K562 (cell line): ENCODE measurements at regions not wholly inside any gene's neighbourhood (a gene's known extent, or its start where the extent isn't known, plus 50 kb on each side); places are given as distances from the start of the nearest gene placed in this dataset.

Experiments
- ATAC-seq: fragments of 200-7000 bp; cut with Tn5 transposase; 3 replicates; pipeline ENCODE4 v1.9.1; 2020; ENCODE audit warnings: moderate library complexity
- BruUV-seq: library from RNA; stranded (reverse); fragments of 400-500 nt; replicated peaks from 2 replicates; lab custom pipeline; 2021; lab: Mats Ljungman, UMichigan
- CTCF ChIA-PET: fragments of 300-600 bp; formaldehyde crosslinking; extraction: SDS; loops from one replicate; lab custom pipeline; 2021; ENCODE audit warnings: low intra/inter-chr PET ratio; lab: Yijun Ruan, JAX
- POLR2A ChIA-PET: fragments of 300-600, 350-650 bp; sonication (Branson Sonifier 250); formaldehyde crosslinking; extraction: SDS; loops from one replicate; lab custom pipeline; 2021; ENCODE audit warnings: antibody characterized with exemption, inconsistent platforms; lab: Yijun Ruan, JAX
- DNase-seq, 4 experiments: peaks; one replicate each; pipeline versions ENCODE4 v3.0.0 to v3.0.0-alpha.2; 2011 to 2018; ENCODE audit warnings: low spot score in 3 of 4, mixed read lengths in 3 of 4; ENCODE audit errors: extremely low read depth in 1 of 4
- FAIRE-seq: peaks from 2 replicates; lab custom pipeline; 2011; peaks lifted over from hg19 to GRCh38; lab: Jason Lieb, UNC
- H2AFZ ChIP-seq: 2 replicates; pipeline ENCODE4 v1.6.0; 2011; ENCODE audit warnings: low read depth, low read length, control low read depth, inconsistent platforms
- H3K27ac ChIP-seq: fragments of 200-600 bp; 3 replicates; pipeline ENCODE4 v1.8.0; 2011; ENCODE audit warnings: low read depth, mild to moderate bottlenecking, control low read depth, inconsistent platforms, low read length, moderate library complexity, mixed read lengths; ENCODE audit errors: extremely low read depth
- H3K27me3 ChIP-seq, 2 experiments: fragments of 300-600 bp in 1 of 2; 2 replicates in 1 of 2; 3 replicates in 1 of 2; pipeline versions ENCODE4 v1.6.0 to v1.8.0; 2011; ENCODE audit warnings: inconsistent platforms in 2 of 2, low read length in 2 of 2, mild to moderate bottlenecking in 1 of 2, mixed read lengths in 1 of 2, moderate library complexity in 1 of 2; ENCODE audit not compliant: control insufficient read depth in 2 of 2, insufficient read depth in 2 of 2
- H3K36me3 ChIP-seq: fragments of 300-600 bp; 3 replicates; pipeline ENCODE4 v1.8.0; 2011; ENCODE audit warnings: mild to moderate bottlenecking, low read length, inconsistent platforms; ENCODE audit not compliant: control insufficient read depth, insufficient read depth
- H3K4me1 ChIP-seq, 2 experiments: fragments of 200-600 bp in 1 of 2; replicated peaks in 1 of 2; 2 replicates in 1 of 2; 3 replicates in 1 of 2; pipeline versions ENCODE4 v1.5.1 to v1.8.0; 2011; ENCODE audit warnings: inconsistent platforms in 2 of 2, low read length in 2 of 2, mild to moderate bottlenecking in 1 of 2, mixed read lengths in 1 of 2, moderate library complexity in 1 of 2; ENCODE audit not compliant: control insufficient read depth in 2 of 2, insufficient read depth in 2 of 2
- H3K4me2 ChIP-seq: 2 replicates; pipeline ENCODE4 v1.6.1; 2011; ENCODE audit warnings: low read length, control low read depth, inconsistent platforms, mixed read lengths; ENCODE audit not compliant: insufficient read depth
- H3K4me3 ChIP-seq: fragments of 200-600 bp; sonication (generic), shearing (Covaris generic); 2 replicates; pipeline ENCODE4 v1.5.1; 2016; ENCODE audit warnings: control low read depth, inconsistent platforms
- H3K79me2 ChIP-seq: fragments of 200-600 bp; 3 replicates; pipeline ENCODE4 v1.8.0; 2011; ENCODE audit warnings: low read length, inconsistent platforms; ENCODE audit not compliant: control insufficient read depth, insufficient read depth
- H3K9ac ChIP-seq, 2 experiments: 2 replicates each; pipeline versions ENCODE4 v1.6.0 to v1.6.1; 2011; ENCODE audit warnings: low read depth in 2 of 2, low read length in 2 of 2, control low read depth in 1 of 2, inconsistent platforms in 1 of 2, mild to moderate bottlenecking in 1 of 2, mixed read lengths in 1 of 2; ENCODE audit not compliant: insufficient read depth in 1 of 2
- H3K9me1 ChIP-seq: one replicate; pipeline ENCODE4 v1.6.0; 2011; ENCODE audit warnings: inconsistent platforms, mild to moderate bottlenecking, low read length, moderate library complexity; ENCODE audit not compliant: control insufficient read depth, insufficient read depth
- H3K9me3 ChIP-seq: replicated peaks from 2 replicates; pipeline ENCODE4 v1.5.1; 2011; ENCODE audit warnings: low read depth, low read length, inconsistent platforms; ENCODE audit not compliant: control insufficient read depth, insufficient read depth
- H4K20me1 ChIP-seq: replicated peaks from 2 replicates; pipeline ENCODE4 v1.6.1; 2011; ENCODE audit warnings: low read length, inconsistent platforms, mixed read lengths; ENCODE audit not compliant: control insufficient read depth, insufficient read depth
- CEBPB ChIP-seq: fragments of 450-650 bp; IDR thresholded peaks from 2 replicates; pipeline ENCODE4 v1.6.1; 2016; ENCODE audit warnings: missing genetic modification characterization, missing compliant biosample characterization
- KLF10 ChIP-seq: fragments of 250-450 bp; sonication (Bioruptor Pico); IDR thresholded peaks from 2 replicates; pipeline ENCODE4 v1.6.1; 2021; ENCODE audit warnings: matching md5 sums
- MAZ ChIP-seq, 2 experiments: fragments of 450-650 bp in 1 of 2; sonication (generic) in 1 of 2; formaldehyde crosslinking; IDR thresholded peaks in 1 of 2; conservative IDR thresholded peaks in 1 of 2; 2 replicates each; pipeline versions ENCODE4 v1.4.0 to v1.5.0; 2020; ENCODE audit warnings: mild to moderate bottlenecking in 1 of 2, missing genetic modification reagents in 1 of 2
- WGBS: fragments of 100-300 bp; shearing (Covaris generic); methylation state at CpG from one replicate; pipeline ENCODE4 v1.1.6; 2016; ENCODE audit warnings: low coverage, mixed read lengths; ENCODE audit not compliant: insufficient coverage; ENCODE audit errors: missing lambda C conversion rate; 5-methylcytosine and 5-hydroxymethylcytosine counted together
- in situ Hi-C: fragments of 300-500 bp; cut with MboI; formaldehyde crosslinking; loops from 4 replicates; pipeline ENCODE4 v1.15.0; 2018; ENCODE audit warnings: inconsistent platforms, mixed read lengths
- intact Hi-C: fragments of 100-400 bp; cut with micrococcal nuclease; formaldehyde crosslinking; loops from 2 replicates; pipeline ENCODE4 v1.14.2; 2022
- TF ChIP-seq, protein P1 (sequence below): fragments of 450-650 bp; formaldehyde crosslinking; IDR thresholded peaks from 2 replicates; pipeline ENCODE4 v1.4.0; 2020; ENCODE audit warnings: mild to moderate bottlenecking, mixed read lengths

DNA sequence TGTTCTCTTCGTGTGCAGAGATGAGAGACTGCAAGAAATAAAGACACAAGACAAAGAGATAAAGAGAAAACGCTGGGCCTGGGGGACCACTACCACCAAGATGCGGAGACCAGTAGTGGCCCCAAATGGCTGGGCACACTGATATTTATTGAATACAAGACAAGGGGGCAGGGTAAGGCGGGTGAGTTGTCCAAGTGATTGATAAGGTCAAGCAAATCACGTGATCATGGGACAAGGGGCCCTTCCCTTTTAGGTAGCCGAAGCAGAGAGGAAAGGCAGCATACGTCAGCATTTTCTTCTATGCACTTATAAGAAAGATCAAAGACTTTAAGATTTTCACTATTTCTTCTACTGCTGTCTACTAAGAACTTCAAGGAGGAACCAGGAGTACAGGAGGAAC lies 762.1 kb downstream of the TNS3 start:
- Histone ChIP-seq H3K9me1 (no peaks in the 10 kb centered on the region), H3K79me2 (no peaks in the 10 kb centered on the region), H3K27ac (no peak overlapping the region), H3K4me1 (no peaks in the 10 kb centered on the region), H3K36me3 (no peaks in the 10 kb centered on the region), H3K27me3 (no peaks in the 10 kb centered on the region), H3K4me2 (no peak overlapping the region), H2AFZ (no peak overlapping the region), H3K9me3 (no peaks in the 10 kb centered on the region), H3K4me3 (no peak overlapping the region), H4K20me1 (no peaks in the 10 kb centered on the region), H3K9ac (no peak overlapping the region)
- CTCF ChIA-PET = no interaction called here
- BruUV-seq = no TSS peak
- POLR2A ChIA-PET = no interaction called here
- in situ Hi-C loops (no loop called here), intact Hi-C loops (no loop called here)
- ATAC-seq (no peak), DNase-seq (no peak), FAIRE-seq (no peak)
- 3% methylated on average over 6 of the region's 7 CpGs for WGBS
- no peak for TF ChIP-seq MAZ (CRISPR knock-in tag; conservative IDR thresholded peaks at IDR 0.05 in 1 of 2, IDR thresholded peaks at IDR 0.05 in 1 of 2)
- TF ChIP-seq CEBPB (tag) = no peak
- TF ChIP-seq, protein P1, sequence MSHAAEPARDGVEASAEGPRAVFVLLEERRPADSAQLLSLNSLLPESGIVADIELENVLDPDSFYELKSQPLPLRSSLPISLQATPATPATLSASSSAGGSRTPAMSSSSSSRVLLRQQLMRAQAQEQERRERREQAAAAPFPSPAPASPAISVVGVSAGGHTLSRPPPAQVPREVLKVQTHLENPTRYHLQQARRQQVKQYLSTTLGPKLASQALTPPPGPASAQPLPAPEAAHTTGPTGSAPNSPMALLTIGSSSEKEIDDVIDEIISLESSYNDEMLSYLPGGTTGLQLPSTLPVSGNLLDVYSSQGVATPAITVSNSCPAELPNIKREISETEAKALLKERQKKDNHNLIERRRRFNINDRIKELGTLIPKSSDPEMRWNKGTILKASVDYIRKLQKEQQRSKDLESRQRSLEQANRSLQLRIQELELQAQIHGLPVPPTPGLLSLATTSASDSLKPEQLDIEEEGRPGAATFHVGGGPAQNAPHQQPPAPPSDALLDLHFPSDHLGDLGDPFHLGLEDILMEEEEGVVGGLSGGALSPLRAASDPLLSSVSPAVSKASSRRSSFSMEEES = peak; percentile 63
- TF ChIP-seq KLF10 (CRISPR knock-in tag) = no peak
